ENCODE measurements at regions not wholly inside any gene's neighbourhood (a gene's known extent, or its start where the extent isn't known, plus 50 kb on each side); places are given as distances from the start of the nearest gene placed in this dataset.

DNA sequence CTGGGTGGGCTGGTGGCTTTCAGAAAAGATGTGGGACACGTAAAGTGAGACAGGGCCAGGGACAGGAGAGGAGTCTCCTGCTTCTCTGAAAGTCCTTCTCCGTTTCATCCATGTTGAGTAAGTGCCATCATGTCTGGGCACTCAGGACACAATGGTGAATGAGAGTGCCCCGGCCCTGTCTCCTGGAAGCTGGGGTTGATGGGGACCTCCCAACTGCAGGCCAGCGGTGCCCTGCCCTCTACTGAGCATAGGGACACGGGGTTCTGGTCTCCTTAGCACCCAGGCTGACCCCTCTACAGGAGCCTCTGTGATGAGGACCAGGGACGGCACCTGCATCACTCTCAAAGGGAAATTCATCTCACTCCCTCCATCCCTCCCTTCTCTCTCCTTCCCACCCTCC lies 772.3 kb downstream of the BRD1 start:
- TF ChIP-seq, protein P1, sequence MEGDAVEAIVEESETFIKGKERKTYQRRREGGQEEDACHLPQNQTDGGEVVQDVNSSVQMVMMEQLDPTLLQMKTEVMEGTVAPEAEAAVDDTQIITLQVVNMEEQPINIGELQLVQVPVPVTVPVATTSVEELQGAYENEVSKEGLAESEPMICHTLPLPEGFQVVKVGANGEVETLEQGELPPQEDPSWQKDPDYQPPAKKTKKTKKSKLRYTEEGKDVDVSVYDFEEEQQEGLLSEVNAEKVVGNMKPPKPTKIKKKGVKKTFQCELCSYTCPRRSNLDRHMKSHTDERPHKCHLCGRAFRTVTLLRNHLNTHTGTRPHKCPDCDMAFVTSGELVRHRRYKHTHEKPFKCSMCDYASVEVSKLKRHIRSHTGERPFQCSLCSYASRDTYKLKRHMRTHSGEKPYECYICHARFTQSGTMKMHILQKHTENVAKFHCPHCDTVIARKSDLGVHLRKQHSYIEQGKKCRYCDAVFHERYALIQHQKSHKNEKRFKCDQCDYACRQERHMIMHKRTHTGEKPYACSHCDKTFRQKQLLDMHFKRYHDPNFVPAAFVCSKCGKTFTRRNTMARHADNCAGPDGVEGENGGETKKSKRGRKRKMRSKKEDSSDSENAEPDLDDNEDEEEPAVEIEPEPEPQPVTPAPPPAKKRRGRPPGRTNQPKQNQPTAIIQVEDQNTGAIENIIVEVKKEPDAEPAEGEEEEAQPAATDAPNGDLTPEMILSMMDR (IDR thresholded peaks at IDR 0.05; ENCODE audit: poor library complexity, severe bottlenecking) = no peak
- no peak overlapping the region for H3K4me3 ChIP-seq (ENCODE audit: severe bottlenecking)
- DNase-seq (ENCODE audit: low spot score) (no peak), ATAC-seq (ENCODE audit: low read depth) (no peak)
- no peaks in the 10 kb centered on the region for H3K36me3 ChIP-seq (ENCODE audit: low read depth)
- H3K27me3 ChIP-seq (ENCODE audit: insufficient read depth, poor library complexity, severe bottlenecking) = no peaks in the 10 kb centered on the region
- no peaks in the 10 kb centered on the region for H3K4me1 ChIP-seq (ENCODE audit: insufficient read depth, poor library complexity, severe bottlenecking)
- no peaks in the 10 kb centered on the region for H3K9me3 ChIP-seq (ENCODE audit: severe bottlenecking)
- H3K27ac ChIP-seq (ENCODE audit: poor library complexity, severe bottlenecking) = no peak overlapping the region

DNA sequence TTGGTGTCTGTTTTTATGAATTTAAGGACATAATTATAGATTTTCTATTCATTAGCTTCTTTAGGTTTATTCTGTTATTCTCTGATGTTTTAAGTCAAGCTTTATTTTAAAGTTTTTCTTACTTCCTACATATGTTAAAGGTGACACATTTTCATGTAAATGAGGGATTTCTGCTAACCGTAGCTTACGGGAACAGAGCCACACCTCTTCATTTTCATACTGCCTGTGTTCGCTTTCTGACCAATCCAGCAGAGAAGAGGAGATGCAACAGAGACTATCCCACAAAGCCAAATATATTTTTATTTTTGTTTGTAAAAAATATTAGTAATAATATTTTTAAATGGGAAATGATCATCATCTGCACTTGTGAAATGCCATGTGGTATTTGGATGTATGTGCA lies 774.1 kb downstream of the BRD1 start:
- no peaks in the 10 kb centered on the region for H3K36me3 ChIP-seq (ENCODE audit: low read depth)
- H3K27me3 ChIP-seq (ENCODE audit: insufficient read depth, poor library complexity, severe bottlenecking) = no peaks in the 10 kb centered on the region
- no peaks in the 10 kb centered on the region for H3K4me1 ChIP-seq (ENCODE audit: insufficient read depth, poor library complexity, severe bottlenecking)
- H3K4me3 ChIP-seq (ENCODE audit: severe bottlenecking) = no peak overlapping the region
- H3K27ac ChIP-seq (ENCODE audit: poor library complexity, severe bottlenecking) = no peak overlapping the region
- H3K9me3 ChIP-seq (ENCODE audit: severe bottlenecking) = no peaks in the 10 kb centered on the region
- TF ChIP-seq, protein P1 (IDR thresholded peaks at IDR 0.05; ENCODE audit: poor library complexity, severe bottlenecking) = no peak
- ATAC-seq (ENCODE audit: low read depth) (no peak), DNase-seq (ENCODE audit: low spot score) (no peak)

DNA sequence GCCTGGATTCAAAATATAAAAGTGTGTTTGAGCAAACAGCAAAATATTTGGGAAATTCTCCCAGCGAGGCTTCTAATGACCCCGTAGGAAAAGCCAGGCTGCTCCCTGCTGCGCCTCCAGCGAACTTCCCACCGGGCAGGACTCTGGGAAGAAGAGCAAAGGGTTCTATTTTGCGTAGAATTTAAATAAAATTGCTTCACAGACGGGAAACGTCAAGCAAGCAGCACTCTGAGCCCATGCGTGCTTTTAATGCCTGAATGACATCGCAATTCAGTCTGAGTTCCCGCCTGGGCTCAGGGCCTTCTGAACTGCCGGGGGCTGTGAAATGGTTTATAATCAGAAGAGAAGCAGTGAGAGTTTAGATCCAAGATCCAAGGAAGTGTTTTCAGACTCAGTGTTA lies 775.1 kb downstream of the BRD1 start:
- Histone ChIP-seq H3K27me3 (ENCODE audit: insufficient read depth, poor library complexity, severe bottlenecking) (peaks cover 6% of the 10 kb centered on the region), H3K36me3 (ENCODE audit: low read depth) (no peaks in the 10 kb centered on the region), H3K27ac (ENCODE audit: poor library complexity, severe bottlenecking) (no peak overlapping the region), H3K9me3 (ENCODE audit: severe bottlenecking) (no peaks in the 10 kb centered on the region), H3K4me1 (ENCODE audit: insufficient read depth, poor library complexity, severe bottlenecking) (no peaks in the 10 kb centered on the region), H3K4me3 (ENCODE audit: severe bottlenecking) (no peak overlapping the region)
- DNase-seq (ENCODE audit: low spot score) (no peak), ATAC-seq (ENCODE audit: low read depth) (no peak)
- TF ChIP-seq, protein P1 (IDR thresholded peaks at IDR 0.05; ENCODE audit: poor library complexity, severe bottlenecking) = no peak

DNA sequence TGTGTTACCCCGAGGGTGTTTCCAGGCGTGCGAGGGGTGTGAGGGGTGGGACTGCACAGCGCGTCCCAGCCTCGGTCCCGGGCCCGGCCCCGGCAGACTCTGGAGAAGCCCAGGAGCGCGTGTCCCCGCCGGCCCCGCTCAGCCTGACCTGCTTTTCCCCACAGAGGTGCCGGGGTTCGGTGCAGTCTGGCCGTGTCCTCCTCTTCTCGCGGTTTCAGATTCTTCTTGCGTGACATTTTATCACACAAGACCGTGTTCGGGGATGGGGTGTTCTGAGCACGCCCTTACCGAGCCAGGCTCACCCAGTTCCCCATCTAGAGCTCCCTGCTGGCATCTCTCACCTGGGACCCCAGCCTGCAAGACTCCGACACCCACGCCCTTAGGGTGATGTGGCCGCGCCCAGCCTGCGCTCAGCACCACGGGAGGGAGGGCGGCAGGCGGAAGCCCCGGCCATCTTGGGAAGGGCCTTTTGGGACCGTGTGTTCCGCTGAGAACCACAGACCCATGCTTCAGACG lies 775.6 kb downstream of the BRD1 start:
- no peaks in the 10 kb centered on the region for H3K4me1 ChIP-seq (ENCODE audit: insufficient read depth, poor library complexity, severe bottlenecking)
- DNase-seq (ENCODE audit: low spot score) (no peak), ATAC-seq (ENCODE audit: low read depth) (no peak)
- H3K4me3 ChIP-seq (ENCODE audit: severe bottlenecking) = no peak overlapping the region
- TF ChIP-seq, protein P1 (IDR thresholded peaks at IDR 0.05; ENCODE audit: poor library complexity, severe bottlenecking) = no peak
- H3K27ac ChIP-seq (ENCODE audit: poor library complexity, severe bottlenecking) = no peak overlapping the region
- no peaks in the 10 kb centered on the region for H3K9me3 ChIP-seq (ENCODE audit: severe bottlenecking)
- peaks cover 10% of the 10 kb centered on the region for H3K27me3 ChIP-seq (ENCODE audit: insufficient read depth, poor library complexity, severe bottlenecking)
- H3K36me3 ChIP-seq (ENCODE audit: low read depth) = no peaks in the 10 kb centered on the region

DNA sequence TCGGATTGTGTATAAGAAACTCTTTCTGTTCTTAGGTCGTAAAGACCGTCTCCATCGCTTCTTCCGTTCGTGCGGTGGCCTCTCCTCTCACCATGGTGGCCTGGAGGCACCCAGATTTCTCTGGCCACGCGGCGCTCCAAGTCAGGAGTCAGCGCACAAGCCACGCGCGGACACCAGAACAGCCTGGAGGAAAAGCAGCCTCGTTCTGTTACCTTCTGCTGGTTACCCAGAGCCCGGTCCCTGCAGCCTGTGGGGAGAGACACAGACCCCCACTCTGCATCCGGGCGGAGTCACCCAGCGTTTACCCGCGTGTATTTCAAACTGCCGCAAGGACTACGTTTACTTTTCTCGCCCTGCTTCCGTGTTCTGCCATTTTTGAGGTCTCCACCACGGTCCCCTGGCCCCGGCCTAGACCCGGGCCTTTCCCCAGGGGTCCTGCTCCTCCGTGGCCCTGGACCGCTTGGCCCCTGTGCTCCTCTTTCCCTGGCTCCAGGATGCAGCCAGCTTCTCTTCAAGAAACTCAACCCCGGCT lies 776.1 kb downstream of the BRD1 start:
- H3K4me3 ChIP-seq (ENCODE audit: severe bottlenecking) = no peak overlapping the region
- no peaks in the 10 kb centered on the region for H3K36me3 ChIP-seq (ENCODE audit: low read depth)
- peaks cover 10% of the 10 kb centered on the region for H3K27me3 ChIP-seq (ENCODE audit: insufficient read depth, poor library complexity, severe bottlenecking)
- TF ChIP-seq, protein P1 (IDR thresholded peaks at IDR 0.05; ENCODE audit: poor library complexity, severe bottlenecking) = no peak
- no peak for ATAC-seq (ENCODE audit: low read depth)
- H3K4me1 ChIP-seq (ENCODE audit: insufficient read depth, poor library complexity, severe bottlenecking) = no peaks in the 10 kb centered on the region
- H3K27ac ChIP-seq (ENCODE audit: poor library complexity, severe bottlenecking) = no peak overlapping the region
- no peaks in the 10 kb centered on the region for H3K9me3 ChIP-seq (ENCODE audit: severe bottlenecking)
- DNase-seq (ENCODE audit: low spot score) = no peak
